ENCODE measurements at regions not wholly inside any gene's neighbourhood (a gene's known extent, or its start where the extent isn't known, plus 50 kb on each side); places are given as distances from the start of the nearest gene placed in this dataset.
"Not testable (repeated sequence)": the region's sequence is repeated elsewhere in the genome, so short reads cannot be mapped to it uniquely, and the experiment has no call there.

DNA sequence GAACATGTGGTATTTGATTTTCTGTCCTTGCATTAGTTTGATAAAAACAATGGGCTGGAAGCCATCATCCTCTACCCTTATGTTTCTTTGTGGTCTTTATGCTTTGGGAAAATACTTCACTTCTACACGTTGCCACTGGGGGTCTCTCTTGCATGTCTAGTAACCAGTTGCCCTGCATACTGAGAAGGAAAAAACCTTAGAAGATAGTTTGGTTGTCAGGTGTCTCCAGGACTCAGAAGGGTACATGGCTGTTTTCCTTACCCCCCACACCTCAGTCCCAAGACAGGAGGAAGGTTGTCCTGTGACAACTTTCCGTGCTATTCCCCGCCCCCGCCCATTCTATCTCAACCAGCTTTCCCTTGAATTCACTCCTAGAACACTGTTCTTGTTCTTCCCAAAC, 62.1 kb upstream of the LANCL3 start:
- H3K4me2 ChIP-seq (ENCODE audit: unreplicated experiment) = no peak overlapping the region
- no peak overlapping the region for H3K9ac ChIP-seq
- H3K4me1 ChIP-seq (ENCODE audit: insufficient read depth) = no peaks in the 10 kb centered on the region
- TF ChIP-seq EZH2 (IDR thresholded peaks at IDR 0.05; ENCODE audit: insufficient read depth, poor library complexity, severe bottlenecking) (no peak), EZH2phosphoT487 (IDR thresholded peaks at IDR 0.05; ENCODE audit: insufficient read depth, low read depth) (no peak)
- H2AFZ ChIP-seq = no peak overlapping the region
- in situ Hi-C loops (cut with MboI) = no loop called here
- H3F3A ChIP-seq (ENCODE audit: insufficient read depth) = no peaks in the 10 kb centered on the region
- H4K20me1 ChIP-seq (ENCODE audit: insufficient read depth) = no peaks in the 10 kb centered on the region
- no peaks in the 10 kb centered on the region for H3K9me2 ChIP-seq (ENCODE audit: insufficient read depth)
- H3K36me3 ChIP-seq (ENCODE audit: low read depth) = no peaks in the 10 kb centered on the region
- no peaks in the 10 kb centered on the region for H3K9me3 ChIP-seq (ENCODE audit: low read depth)
- 0 to 9% methylated on average over 1 to 4 of the region's 4 CpGs for WGBS, 2 experiments (ENCODE audit: low coverage in 1 of 2, low lambda C conversion rate in 2 of 2, missing lambda C conversion rate in 2 of 2)
- H3K27ac ChIP-seq = no peak overlapping the region
- no peaks in the 10 kb centered on the region for H3K79me2 ChIP-seq (ENCODE audit: insufficient read depth)
- H3K4me3 ChIP-seq = no peak overlapping the region
- no peaks in the 10 kb centered on the region for H3K27me3 ChIP-seq (replicated peaks; ENCODE audit: insufficient read depth)
- peak; percentile 7 for DNase-seq

DNA sequence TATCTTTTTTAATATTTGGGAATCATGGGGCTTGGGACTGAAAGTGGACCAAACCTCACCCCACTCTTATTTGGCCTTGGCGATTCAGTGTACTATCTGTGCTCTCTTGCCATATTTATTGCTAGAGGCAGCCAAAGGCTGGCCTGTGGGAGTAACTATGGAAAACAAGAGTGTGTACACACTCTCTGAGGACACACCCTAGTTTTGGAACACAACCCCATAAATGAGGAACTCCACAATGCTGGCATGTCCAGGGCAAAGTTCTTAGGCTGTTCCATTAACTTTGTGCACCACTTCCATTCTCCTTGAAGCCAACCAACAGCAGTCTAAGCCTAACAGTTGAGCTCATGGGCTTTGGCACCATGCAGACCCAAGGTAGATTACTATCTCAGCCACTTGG, 54.9 kb upstream of the LANCL3 start:
- H4K20me1 ChIP-seq (ENCODE audit: insufficient read depth); in situ Hi-C loops (cut with MboI); H3K27me3 ChIP-seq (replicated peaks; ENCODE audit: insufficient read depth); H3K79me2 ChIP-seq (ENCODE audit: insufficient read depth); H3K4me3 ChIP-seq; H3K9me2 ChIP-seq (ENCODE audit: insufficient read depth); DNase-seq; H3K27ac ChIP-seq; H3K4me1 ChIP-seq (ENCODE audit: insufficient read depth); H2AFZ ChIP-seq; H3K9me3 ChIP-seq (ENCODE audit: low read depth); H3K9ac ChIP-seq; H3K36me3 ChIP-seq (ENCODE audit: low read depth); H3K4me2 ChIP-seq (ENCODE audit: unreplicated experiment); H3F3A ChIP-seq (ENCODE audit: insufficient read depth): not testable (repeated sequence)
- no CpG with 5 or more reads among the region's 1 CpG for WGBS, 2 experiments (ENCODE audit: low coverage in 1 of 2, low lambda C conversion rate in 2 of 2, missing lambda C conversion rate in 2 of 2)

DNA sequence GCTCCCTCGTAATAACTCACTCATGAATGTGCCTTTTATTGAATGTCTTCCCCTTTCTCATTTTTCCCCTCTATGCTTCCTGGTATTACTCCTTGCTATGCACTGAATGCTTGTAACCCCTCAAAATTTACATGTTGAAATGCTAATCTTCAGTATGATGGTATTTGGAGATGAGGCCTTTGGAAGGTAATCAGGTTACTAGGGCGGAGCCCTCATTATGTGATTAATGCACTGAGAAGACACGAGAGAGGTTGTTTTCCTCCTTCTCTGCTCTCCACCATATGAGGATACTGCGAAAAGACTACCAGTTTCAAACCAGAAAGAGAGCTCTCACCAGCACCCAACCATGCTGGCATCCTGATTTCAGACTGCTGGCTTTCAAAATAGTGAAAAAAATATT, 52.2 kb upstream of the LANCL3 start:
- H3K79me2 ChIP-seq (ENCODE audit: insufficient read depth); H3K4me2 ChIP-seq (ENCODE audit: unreplicated experiment); H3K4me3 ChIP-seq; H2AFZ ChIP-seq; in situ Hi-C loops (cut with MboI); H3K4me1 ChIP-seq (ENCODE audit: insufficient read depth); H3K27ac ChIP-seq; H3K9me3 ChIP-seq (ENCODE audit: low read depth); H3K36me3 ChIP-seq (ENCODE audit: low read depth); H3K9ac ChIP-seq; H3K27me3 ChIP-seq (replicated peaks; ENCODE audit: insufficient read depth); H4K20me1 ChIP-seq (ENCODE audit: insufficient read depth); H3F3A ChIP-seq (ENCODE audit: insufficient read depth); DNase-seq; H3K9me2 ChIP-seq (ENCODE audit: insufficient read depth): not testable (repeated sequence)
- 40 to 51% methylated on average over 3 to 4 of the region's 4 CpGs for WGBS, 2 experiments (ENCODE audit: low coverage in 1 of 2, low lambda C conversion rate in 2 of 2, missing lambda C conversion rate in 2 of 2)

DNA sequence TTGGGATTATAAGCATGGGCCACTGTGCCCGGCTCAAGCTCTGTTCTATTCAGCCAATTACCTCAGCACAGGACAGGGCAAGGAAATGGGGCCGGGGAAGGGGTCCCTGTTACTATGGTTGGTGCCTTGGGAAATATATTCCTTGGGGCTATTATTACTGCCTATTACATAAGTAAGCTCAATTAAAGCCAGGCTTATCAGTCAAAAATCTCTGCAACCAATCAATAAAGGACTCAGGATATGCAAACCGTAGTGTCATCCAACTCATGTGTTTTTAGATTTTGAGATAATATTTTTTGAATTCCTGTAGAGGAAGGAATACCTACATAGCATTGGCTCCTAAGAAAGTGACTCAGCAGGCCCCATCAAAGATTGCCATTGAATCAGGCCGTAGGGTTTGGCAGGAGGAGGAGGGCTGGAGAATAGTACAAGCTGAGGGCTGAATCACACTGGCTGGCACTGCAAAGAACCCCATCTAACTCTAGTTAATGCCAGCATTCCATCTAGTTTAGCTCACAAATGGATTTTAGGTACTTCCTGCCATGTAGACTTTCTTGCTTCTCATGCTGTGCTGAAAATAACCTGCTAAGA, 50.5 kb upstream of the LANCL3 start:
- H3F3A ChIP-seq (ENCODE audit: insufficient read depth); H3K36me3 ChIP-seq (ENCODE audit: low read depth); H3K4me1 ChIP-seq (ENCODE audit: insufficient read depth); H3K4me3 ChIP-seq; H2AFZ ChIP-seq; H3K27ac ChIP-seq; H3K9me2 ChIP-seq (ENCODE audit: insufficient read depth); H3K9ac ChIP-seq; H3K4me2 ChIP-seq (ENCODE audit: unreplicated experiment); H3K27me3 ChIP-seq (replicated peaks; ENCODE audit: insufficient read depth); H3K79me2 ChIP-seq (ENCODE audit: insufficient read depth); H3K9me3 ChIP-seq (ENCODE audit: low read depth); H4K20me1 ChIP-seq (ENCODE audit: insufficient read depth); in situ Hi-C loops (cut with MboI): not testable (repeated sequence)
- DNase-seq = peak; percentile 49
- WGBS, 2 experiments (ENCODE audit: low coverage in 1 of 2, low lambda C conversion rate in 2 of 2, missing lambda C conversion rate in 2 of 2) = 3 to 17% methylated on average over 4 of the region's 4 CpGs
